Natural killer cell (primary cell): ENCODE measurements at regions not wholly inside any gene's neighbourhood (a gene's known extent, or its start where the extent isn't known, plus 50 kb on each side); places are given as distances from the start of the nearest gene placed in this dataset.

Experiments used
- ATAC-seq, 3 donors: fragments of 150-1000 bp in 2 of 3; fragments of 200-7000 bp in 1 of 3; cut with Tn5 transposase; 1 replicate in 1 of 3; 2 replicates in 2 of 3; pipeline ENCODE4 v1.10.0; 2021; ENCODE audit warnings: mild to moderate bottlenecking in 2 of 3, moderate library complexity in 2 of 3
- DNase-seq, 2 donors: peaks; one replicate each; pipeline versions ENCODE4 v3.0.0 to v3.0.0-alpha.2; 2013 to 2021; ENCODE audit warnings: mixed read lengths in 1 of 2
- H3K27ac ChIP-seq: one replicate; pipeline ENCODE4 v1.5.1; 2013; ENCODE audit warnings: mild to moderate bottlenecking, low read length
- H3K27me3 ChIP-seq: one replicate; pipeline ENCODE4 v1.6.1; 2013; ENCODE audit warnings: low read length; ENCODE audit not compliant: control insufficient read depth, insufficient read depth
- H3K36me3 ChIP-seq: one replicate; pipeline ENCODE4 v1.6.1; 2013; ENCODE audit warnings: low read length; ENCODE audit not compliant: control insufficient read depth, insufficient read depth
- H3K4me1 ChIP-seq: one replicate; pipeline ENCODE4 v1.6.1; 2013; ENCODE audit warnings: low read length; ENCODE audit not compliant: control insufficient read depth, insufficient read depth
- H3K4me3 ChIP-seq: one replicate; pipeline ENCODE4 v1.5.1; 2013; ENCODE audit warnings: low read length
- H3K9me3 ChIP-seq: one replicate; pipeline ENCODE4 v1.6.1; 2013; ENCODE audit warnings: low read length; ENCODE audit not compliant: control insufficient read depth, insufficient read depth
- H3K27ac Mint-ChIP-seq, 2 donors: one replicate each; pipeline ENCODE4 v1.8.0; 2022; ENCODE audit warnings: mild to moderate bottlenecking in 2 of 2, mixed read lengths in 2 of 2, moderate library complexity in 1 of 2
- H3K27me3 Mint-ChIP-seq, 2 donors: one replicate each; pipeline ENCODE4 v1.8.0; 2022; ENCODE audit warnings: low read depth in 2 of 2, mixed read lengths in 2 of 2
- H3K36me3 Mint-ChIP-seq: one replicate; pipeline ENCODE4 v1.8.0; 2022; ENCODE audit warnings: mixed read lengths
- H3K4me1 Mint-ChIP-seq, 2 donors: one replicate each; pipeline ENCODE4 v1.8.0; 2022; ENCODE audit warnings: mixed read lengths in 2 of 2
- H3K4me3 Mint-ChIP-seq: one replicate; pipeline ENCODE4 v1.8.0; 2022; ENCODE audit warnings: mild to moderate bottlenecking, moderate library complexity, mixed read lengths
- H3K9me3 Mint-ChIP-seq, 2 donors: one replicate each; pipeline ENCODE4 v1.8.0; 2022; ENCODE audit warnings: mixed read lengths in 2 of 2
- CTCF ChIP-seq: fragments of 200-600 bp; IDR thresholded peaks from one replicate; pipeline ENCODE4 v1.8.0; 2022; ENCODE audit warnings: antibody characterized with exemption
- WGBS: methylation state at CpG from one replicate; pipeline ENCODE4 v1.1.7; 2013; ENCODE audit warnings: missing lambda C conversion rate; ENCODE audit not compliant: insufficient coverage; 5-methylcytosine and 5-hydroxymethylcytosine counted together
- intact Hi-C: fragments of 100-400 bp; cut with micrococcal nuclease; formaldehyde crosslinking; loops from one replicate; pipeline ENCODE4 v1.14.2; 2022

GRCh38 chr22:44599500-44600140 is 101.6 kb upstream of the RTL6 start:
- Mint-ChIP-seq H3K27ac (no peak overlapping the region), H3K27me3 (peaks cover 18 to 26% of the 10 kb centered on the region in 2 donors), H3K4me1 (peaks cover 24 to 35% of the 10 kb centered on the region in 2 donors), H3K9me3 (no peaks in the 10 kb centered on the region), H3K36me3 (no peaks in the 10 kb centered on the region), H3K4me3 (no peak overlapping the region)
- DNase-seq (no peak), ATAC-seq (no peak)
- 89% methylated on average over 11 of the region's 11 CpGs for whole genome bisulfite sequencing
- H3K4me1 ChIP-seq = peaks cover 23% of the 10 kb centered on the region
- intact Hi-C loops = no loop called here
- H3K9me3 ChIP-seq = no peaks in the 10 kb centered on the region
- no peak overlapping the region for H3K27ac ChIP-seq
- H3K4me3 ChIP-seq = no peak overlapping the region
- TF ChIP-seq CTCF = no peak
- H3K36me3 ChIP-seq = no peaks in the 10 kb centered on the region
- H3K27me3 ChIP-seq = no peaks in the 10 kb centered on the region

GRCh38 chr22:44599084-44599483 is 101.1 kb upstream of the RTL6 start:
- DNase-seq = no peak
- no peaks in the 10 kb centered on the region for H3K9me3 ChIP-seq
- Mint-ChIP-seq H3K4me3 (no peak overlapping the region), H3K27ac (no peak overlapping the region), H3K9me3 (no peaks in the 10 kb centered on the region), H3K36me3 (no peaks in the 10 kb centered on the region), H3K4me1 (peaks cover 19 to 32% of the 10 kb centered on the region in 2 donors), H3K27me3 (peaks cover 23 to 28% of the 10 kb centered on the region in 2 donors)
- ATAC-seq = no peak
- H3K36me3 ChIP-seq = no peaks in the 10 kb centered on the region
- H3K27ac ChIP-seq = no peak overlapping the region
- intact Hi-C loops = no loop called here
- TF ChIP-seq CTCF = no peak
- no peak overlapping the region for H3K4me3 ChIP-seq
- no peaks in the 10 kb centered on the region for H3K27me3 ChIP-seq
- peaks cover 18% of the 10 kb centered on the region for H3K4me1 ChIP-seq
- WGBS = 83% methylated on average over 9 of the region's 9 CpGs

GRCh38 chr22:44597616-44598015 is 99.6 kb upstream of the RTL6 start:
- ATAC-seq = no peak
- no peak overlapping the region for H3K27ac Mint-ChIP-seq
- no peak for DNase-seq
- intact Hi-C loops = no loop called here
- Histone ChIP-seq H3K27ac (no peak overlapping the region), H3K36me3 (no peaks in the 10 kb centered on the region), H3K9me3 (no peaks in the 10 kb centered on the region), H3K4me3 (no peak overlapping the region), H3K4me1 (peaks cover 7% of the 10 kb centered on the region), H3K27me3 (no peaks in the 10 kb centered on the region)
- peaks cover 10 to 22% of the 10 kb centered on the region in 2 donors for H3K4me1 Mint-ChIP-seq
- H3K4me3 Mint-ChIP-seq = no peak overlapping the region
- WGBS = 91% methylated on average over 15 of the region's 15 CpGs
- TF ChIP-seq CTCF = no peak
- H3K9me3 Mint-ChIP-seq = no peaks in the 10 kb centered on the region
- peaks cover 23 to 28% of the 10 kb centered on the region in 2 donors for H3K27me3 Mint-ChIP-seq
- no peaks in the 10 kb centered on the region for H3K36me3 Mint-ChIP-seq
